Ishikawa (cell line): ENCODE measurements at regions not wholly inside any gene's neighbourhood (a gene's known extent, or its start where the extent isn't known, plus 50 kb on each side); places are given as distances from the start of the nearest gene placed in this dataset.

Experiments
- CEBPB ChIP-seq: IDR thresholded peaks from 2 replicates; pipeline ENCODE4 v1.6.1; 2012
- CREB1 ChIP-seq: IDR thresholded peaks from 2 replicates; pipeline ENCODE4 v1.6.1; 2012; ENCODE audit warnings: low read depth
- EGR1 ChIP-seq: IDR thresholded peaks from 2 replicates; pipeline ENCODE4 v1.6.1; 2012
- EP300 ChIP-seq: IDR thresholded peaks from 2 replicates; pipeline ENCODE4 v1.6.1; 2012; ENCODE audit warnings: borderline replicate concordance
- FOXM1 ChIP-seq: IDR thresholded peaks from 2 replicates; pipeline ENCODE4 v1.6.1; 2012; ENCODE audit warnings: low read depth, borderline replicate concordance
- MAX ChIP-seq: IDR thresholded peaks from 2 replicates; pipeline ENCODE4 v1.6.1; 2012
- NFIC ChIP-seq: IDR thresholded peaks from 2 replicates; pipeline ENCODE4 v1.6.1; 2012
- RAD21 ChIP-seq: IDR thresholded peaks from 2 replicates; pipeline ENCODE4 v1.6.1; 2012; ENCODE audit warnings: low read depth
- REST ChIP-seq: IDR thresholded peaks from 2 replicates; pipeline ENCODE4 v1.6.1; 2012; ENCODE audit warnings: low read depth, mild to moderate bottlenecking
- TAF1 ChIP-seq: IDR thresholded peaks from 2 replicates; pipeline ENCODE4 v1.6.1; 2012; ENCODE audit warnings: low read depth, mild to moderate bottlenecking
- TCF12 ChIP-seq: IDR thresholded peaks from 2 replicates; pipeline ENCODE4 v1.6.1; 2012; ENCODE audit warnings: low read depth
- TEAD4 ChIP-seq: IDR thresholded peaks from 2 replicates; pipeline ENCODE4 v1.6.1; 2012
- USF1 ChIP-seq: IDR thresholded peaks from 2 replicates; pipeline ENCODE4 v1.6.1; 2012
- YY1 ChIP-seq: IDR thresholded peaks from 2 replicates; pipeline ENCODE4 v1.6.1; 2012; ENCODE audit warnings: low read depth
- ZBTB7A ChIP-seq: IDR thresholded peaks from 2 replicates; pipeline ENCODE4 v1.6.1; 2012; ENCODE audit warnings: low read depth

- TF ChIP-seq RAD21 = no peak
- no peak for TF ChIP-seq YY1
- no peak for TF ChIP-seq EGR1
- no peak for TF ChIP-seq REST
- no peak for TF ChIP-seq USF1
- no peak for TF ChIP-seq MAX
- TF ChIP-seq CREB1 = no peak
- no peak for TF ChIP-seq EP300
- TF ChIP-seq TEAD4 = no peak
- TF ChIP-seq FOXM1 = no peak
- no peak for TF ChIP-seq ZBTB7A
- TF ChIP-seq CEBPB = no peak
- TF ChIP-seq TCF12 = no peak
- TF ChIP-seq NFIC = no peak
- no peak for TF ChIP-seq TAF1
Observed at GRCh38 chr13:82993417-82993816, 888.9 kb downstream of the SLITRK1 start.

GRCh38 chr13:82976499-82976898 is 905.8 kb downstream of the SLITRK1 start:
- no peak for TF ChIP-seq EGR1
- no peak for TF ChIP-seq TEAD4
- no peak for TF ChIP-seq EP300
- no peak for TF ChIP-seq RAD21
- TF ChIP-seq CEBPB = no peak
- no peak for TF ChIP-seq REST
- TF ChIP-seq NFIC = no peak
- no peak for TF ChIP-seq TCF12

- TF ChIP-seq RAD21 (no peak), REST (no peak), USF1 (no peak), YY1 (no peak), FOXM1 (no peak), CEBPB (no peak), CREB1 (no peak), EGR1 (no peak), TCF12 (no peak), TAF1 (no peak), TEAD4 (no peak)
Observed at GRCh38 chr13:82963226-82964099, 918.8 kb downstream of the SLITRK1 start.

GRCh38 chr13:82962397-82962796 is 919.9 kb downstream of the SLITRK1 start:
- TF ChIP-seq CEBPB (no peak), EP300 (no peak), CREB1 (no peak), USF1 (no peak), EGR1 (no peak), TEAD4 (no peak), RAD21 (no peak), YY1 (no peak)

- no peak for TF ChIP-seq YY1
- no peak for TF ChIP-seq REST
- TF ChIP-seq MAX = no peak
- TF ChIP-seq EGR1 = no peak
- TF ChIP-seq EP300 = no peak
- TF ChIP-seq ZBTB7A = no peak
- TF ChIP-seq RAD21 = no peak
- no peak for TF ChIP-seq USF1
- TF ChIP-seq CREB1 = no peak
- TF ChIP-seq TAF1 = no peak
- TF ChIP-seq TCF12 = no peak
- no peak for TF ChIP-seq TEAD4
Observed at GRCh38 chr13:82961757-82962156, 920.5 kb downstream of the SLITRK1 start.
